ENCODE measurements at regions not wholly inside any gene's neighbourhood (a gene's known extent, or its start where the extent isn't known, plus 50 kb on each side); places are given as distances from the start of the nearest gene placed in this dataset.

DNA sequence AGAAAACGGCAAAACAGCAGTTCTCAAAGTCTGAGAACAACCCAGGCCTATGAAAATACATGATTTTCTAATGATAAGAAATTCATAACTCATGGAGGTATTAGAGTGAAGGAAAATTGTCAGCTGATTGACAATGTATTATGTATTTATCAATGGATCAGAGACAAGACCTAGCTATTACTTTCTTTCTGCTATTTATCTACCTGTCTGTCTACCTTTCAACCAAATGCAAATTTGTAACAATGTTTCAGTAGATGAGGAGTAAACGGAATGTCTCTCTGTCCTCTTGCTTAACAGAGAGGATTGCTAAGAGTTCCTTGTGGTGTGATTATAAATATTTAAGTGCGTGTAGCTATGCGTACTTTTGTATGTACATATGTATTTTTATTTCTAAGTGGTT, 568.7 kb upstream of the RGS18 start:
- ChIA-PET CTCF (no interaction called here), POLR2A (no interaction called here)
- no peak for TF ChIP-seq CTCF (IDR thresholded peaks at IDR 0.05; ENCODE audit: low read depth, low read length)
- DNase-seq (ENCODE audit: low read depth, low spot score), result no peak
- Histone ChIP-seq H3K27me3 (ENCODE audit: control insufficient read depth, insufficient read depth, low read length) (no peaks in the 10 kb centered on the region), H3K27ac (ENCODE audit: low read depth, low read length) (no peak overlapping the region), H3K4me3 (ENCODE audit: low read depth, low read length) (no peak overlapping the region), H3K9me3 (ENCODE audit: control insufficient read depth, insufficient read depth, low read length) (no peaks in the 10 kb centered on the region)

GRCh38 chr1:191590578-191590977, 567.7 kb upstream of the RGS18 start:
- no peak for TF ChIP-seq CTCF (IDR thresholded peaks at IDR 0.05; ENCODE audit: low read depth, low read length)
- no peaks in the 10 kb centered on the region for H3K27me3 ChIP-seq (ENCODE audit: control insufficient read depth, insufficient read depth, low read length)
- no peak for DNase-seq (ENCODE audit: low read depth, low spot score)
- no peaks in the 10 kb centered on the region for H3K9me3 ChIP-seq (ENCODE audit: control insufficient read depth, insufficient read depth, low read length)
- POLR2A ChIA-PET, result no interaction called here
- H3K4me3 ChIP-seq (ENCODE audit: low read depth, low read length), result no peak overlapping the region
- CTCF ChIA-PET, result no interaction called here
- no peak overlapping the region for H3K27ac ChIP-seq (ENCODE audit: low read depth, low read length)

- H3K27ac ChIP-seq (ENCODE audit: low read depth, low read length), result no peak overlapping the region
- POLR2A ChIA-PET, result no interaction called here
- H3K27me3 ChIP-seq (ENCODE audit: control insufficient read depth, insufficient read depth, low read length), result no peaks in the 10 kb centered on the region
- CTCF ChIA-PET, result no interaction called here
- no peak for DNase-seq (ENCODE audit: low read depth, low spot score)
- no peak overlapping the region for H3K4me3 ChIP-seq (ENCODE audit: low read depth, low read length)
- TF ChIP-seq CTCF (IDR thresholded peaks at IDR 0.05; ENCODE audit: low read depth, low read length), result no peak
- H3K9me3 ChIP-seq (ENCODE audit: control insufficient read depth, insufficient read depth, low read length), result no peaks in the 10 kb centered on the region
Measured at GRCh38 chr1:191592039-191592438, 566.2 kb upstream of the RGS18 start.

DNA sequence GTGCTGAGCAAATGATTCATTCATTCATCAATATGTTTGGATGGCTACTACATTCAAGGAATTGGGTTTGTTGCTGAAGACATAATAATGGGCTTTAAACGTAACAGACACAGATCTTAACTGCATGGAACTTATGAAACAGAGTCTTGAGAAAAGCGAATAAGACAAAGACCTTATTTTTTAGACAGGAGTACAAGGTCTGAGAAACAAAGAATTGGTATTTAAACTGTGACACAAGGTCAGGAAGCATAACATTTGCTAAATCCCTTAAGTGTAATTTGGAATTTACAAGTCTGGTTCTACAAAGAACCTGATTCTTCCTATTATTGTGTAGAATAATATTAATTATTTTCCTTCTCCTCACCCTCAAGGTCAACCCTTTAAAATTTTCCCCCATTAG, 565.4 kb upstream of the RGS18 start:
- no peak overlapping the region for H3K27ac ChIP-seq (ENCODE audit: low read depth, low read length)
- no peaks in the 10 kb centered on the region for H3K27me3 ChIP-seq (ENCODE audit: control insufficient read depth, insufficient read depth, low read length)
- H3K9me3 ChIP-seq (ENCODE audit: control insufficient read depth, insufficient read depth, low read length), result no peaks in the 10 kb centered on the region
- DNase-seq (ENCODE audit: low read depth, low spot score), result no peak
- ChIA-PET CTCF (no interaction called here), POLR2A (no interaction called here)
- H3K4me3 ChIP-seq (ENCODE audit: low read depth, low read length), result no peak overlapping the region
- TF ChIP-seq CTCF (IDR thresholded peaks at IDR 0.05; ENCODE audit: low read depth, low read length), result no peak

GRCh38 chr1:191595170-191595569, 563.1 kb upstream of the RGS18 start:
- Histone ChIP-seq H3K4me3 (ENCODE audit: low read depth, low read length) (no peak overlapping the region), H3K27ac (ENCODE audit: low read depth, low read length) (no peak overlapping the region), H3K27me3 (ENCODE audit: control insufficient read depth, insufficient read depth, low read length) (no peaks in the 10 kb centered on the region), H3K9me3 (ENCODE audit: control insufficient read depth, insufficient read depth, low read length) (no peaks in the 10 kb centered on the region)
- CTCF ChIA-PET, result no interaction called here
- POLR2A ChIA-PET, result no interaction called here
- no peak for DNase-seq (ENCODE audit: low read depth, low spot score)
- TF ChIP-seq CTCF (IDR thresholded peaks at IDR 0.05; ENCODE audit: low read depth, low read length), result no peak
